ENCODE measurements at regions not wholly inside any gene's neighbourhood (a gene's known extent, or its start where the extent isn't known, plus 50 kb on each side); places are given as distances from the start of the nearest gene placed in this dataset.
A peak's percentile ranks its signal among the peaks of the same experiment; 100 is the strongest.
"Not testable (repeated sequence)": the region's sequence is repeated elsewhere in the genome, so short reads cannot be mapped to it uniquely, and the experiment has no call there.

DNA sequence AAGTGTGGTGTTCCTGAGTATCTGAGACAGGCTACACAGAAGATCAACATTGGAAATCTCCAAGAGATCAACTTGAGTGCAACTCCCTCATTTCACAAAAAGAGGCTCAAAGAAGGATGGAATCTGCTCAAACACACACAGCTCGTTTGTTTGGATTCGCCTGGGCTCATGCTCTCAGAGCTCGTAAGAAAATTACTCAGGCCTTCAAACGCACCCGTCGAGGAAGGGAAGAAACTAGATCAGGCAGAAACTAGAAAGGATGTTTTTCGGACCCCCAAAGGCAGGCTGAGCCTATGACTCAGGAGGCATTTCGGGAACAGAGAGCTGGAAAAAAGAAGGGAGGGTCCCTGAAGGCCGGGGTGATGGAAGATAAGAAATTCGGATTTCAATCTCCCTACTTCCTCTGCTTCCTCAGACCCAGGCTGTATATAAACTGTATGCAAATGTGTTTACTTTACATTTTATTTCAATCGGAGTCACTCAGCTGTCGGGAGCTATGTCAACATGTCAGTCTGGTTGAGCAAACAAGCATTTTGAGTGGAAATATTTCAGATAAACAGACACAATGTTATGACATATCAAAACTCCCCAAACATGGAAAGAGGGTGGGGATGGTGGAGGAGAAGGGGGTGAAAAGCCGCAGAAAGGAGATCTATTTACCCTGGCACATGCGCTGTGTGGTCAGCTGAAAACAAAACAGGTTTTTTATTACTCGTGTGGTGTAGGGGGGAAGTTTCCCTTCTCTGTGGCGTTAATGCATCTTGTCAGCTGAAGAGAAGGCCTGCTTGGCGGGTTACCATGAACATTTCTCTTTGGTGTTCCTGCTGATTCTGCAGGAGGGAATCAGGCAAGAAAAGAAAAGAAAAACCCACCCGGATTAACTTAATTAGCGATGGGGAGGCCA, 129.1 kb upstream of the TBX3 start:
- TF ChIP-seq, protein P1, sequence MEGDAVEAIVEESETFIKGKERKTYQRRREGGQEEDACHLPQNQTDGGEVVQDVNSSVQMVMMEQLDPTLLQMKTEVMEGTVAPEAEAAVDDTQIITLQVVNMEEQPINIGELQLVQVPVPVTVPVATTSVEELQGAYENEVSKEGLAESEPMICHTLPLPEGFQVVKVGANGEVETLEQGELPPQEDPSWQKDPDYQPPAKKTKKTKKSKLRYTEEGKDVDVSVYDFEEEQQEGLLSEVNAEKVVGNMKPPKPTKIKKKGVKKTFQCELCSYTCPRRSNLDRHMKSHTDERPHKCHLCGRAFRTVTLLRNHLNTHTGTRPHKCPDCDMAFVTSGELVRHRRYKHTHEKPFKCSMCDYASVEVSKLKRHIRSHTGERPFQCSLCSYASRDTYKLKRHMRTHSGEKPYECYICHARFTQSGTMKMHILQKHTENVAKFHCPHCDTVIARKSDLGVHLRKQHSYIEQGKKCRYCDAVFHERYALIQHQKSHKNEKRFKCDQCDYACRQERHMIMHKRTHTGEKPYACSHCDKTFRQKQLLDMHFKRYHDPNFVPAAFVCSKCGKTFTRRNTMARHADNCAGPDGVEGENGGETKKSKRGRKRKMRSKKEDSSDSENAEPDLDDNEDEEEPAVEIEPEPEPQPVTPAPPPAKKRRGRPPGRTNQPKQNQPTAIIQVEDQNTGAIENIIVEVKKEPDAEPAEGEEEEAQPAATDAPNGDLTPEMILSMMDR (conservative IDR thresholded peaks at IDR 0.05), result no peak
- TF ChIP-seq ZFX (IDR thresholded peaks at IDR 0.05), result no peak
- H3K27ac ChIP-seq, result peak overlapping the region; percentile 61

DNA sequence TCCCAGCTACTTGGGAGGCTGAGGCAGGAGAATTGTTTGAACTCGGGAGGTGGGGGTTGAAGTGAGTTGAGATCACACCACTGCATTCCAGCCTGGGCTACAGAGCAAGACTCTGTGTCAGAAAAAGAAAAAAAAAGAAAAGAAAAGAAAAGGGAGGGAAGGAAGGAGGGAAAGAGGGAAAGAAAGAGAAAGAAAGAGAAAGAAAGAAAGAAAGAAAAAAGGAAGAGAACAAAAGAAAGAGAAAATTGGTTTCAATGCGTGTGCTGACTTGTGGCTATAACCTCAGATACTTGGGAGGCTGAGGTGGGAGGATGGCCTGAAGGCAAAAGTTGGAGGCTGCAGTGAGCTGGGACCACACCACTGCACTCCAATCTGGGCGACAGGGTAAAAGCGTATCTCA, 128.4 kb upstream of the TBX3 start:
- H3K27ac ChIP-seq, result peak overlapping the region; percentile 61
- no peak for TF ChIP-seq ZFX (IDR thresholded peaks at IDR 0.05)
- TF ChIP-seq, protein P1 (conservative IDR thresholded peaks at IDR 0.05), result no peak

DNA sequence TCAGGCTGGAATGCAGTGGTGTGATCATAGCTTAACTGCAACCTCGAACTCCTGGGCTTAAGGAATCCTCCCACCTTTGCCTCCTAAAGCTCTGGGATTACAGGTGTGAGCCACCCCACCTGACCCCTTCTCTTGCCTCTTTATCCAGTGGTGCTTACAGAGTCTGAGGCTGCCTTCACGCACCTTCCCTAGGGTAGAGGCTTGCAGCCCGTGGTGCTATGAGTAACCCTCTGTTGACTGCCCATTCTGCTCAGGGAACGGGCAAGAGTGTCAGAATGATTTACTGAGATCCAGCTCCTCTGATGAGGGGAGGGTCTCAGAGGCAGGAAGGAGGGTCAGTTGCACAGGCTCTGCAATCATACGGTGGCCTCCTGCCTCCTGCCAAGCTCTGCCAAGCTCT, 125.1 kb upstream of the TBX3 start:
- no peak overlapping the region for H3K27ac ChIP-seq
- TF ChIP-seq, protein P1 (conservative IDR thresholded peaks at IDR 0.05), result no peak
- TF ChIP-seq ZFX (IDR thresholded peaks at IDR 0.05), result no peak

DNA sequence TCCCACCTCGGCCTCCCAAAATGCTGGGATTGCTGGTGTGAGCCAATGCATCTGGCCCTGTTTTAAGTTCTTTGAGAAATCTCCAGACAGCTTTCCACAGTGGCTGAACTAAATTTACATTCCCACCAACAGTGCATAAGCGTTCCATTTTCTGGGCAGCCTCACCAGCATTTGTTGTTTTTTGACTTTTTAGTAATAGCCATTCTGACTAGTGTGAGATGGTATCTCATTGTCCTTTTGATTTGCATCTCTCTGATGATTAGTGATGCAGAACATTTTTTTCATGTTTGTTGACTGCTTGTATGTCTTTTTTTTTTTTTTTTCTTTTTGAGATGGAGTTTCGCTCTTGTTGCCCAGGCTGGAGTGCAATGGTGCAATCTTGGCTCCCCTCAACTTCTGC, 117.4 kb upstream of the TBX3 start:
- H3K27ac ChIP-seq, result not testable (repeated sequence)

DNA sequence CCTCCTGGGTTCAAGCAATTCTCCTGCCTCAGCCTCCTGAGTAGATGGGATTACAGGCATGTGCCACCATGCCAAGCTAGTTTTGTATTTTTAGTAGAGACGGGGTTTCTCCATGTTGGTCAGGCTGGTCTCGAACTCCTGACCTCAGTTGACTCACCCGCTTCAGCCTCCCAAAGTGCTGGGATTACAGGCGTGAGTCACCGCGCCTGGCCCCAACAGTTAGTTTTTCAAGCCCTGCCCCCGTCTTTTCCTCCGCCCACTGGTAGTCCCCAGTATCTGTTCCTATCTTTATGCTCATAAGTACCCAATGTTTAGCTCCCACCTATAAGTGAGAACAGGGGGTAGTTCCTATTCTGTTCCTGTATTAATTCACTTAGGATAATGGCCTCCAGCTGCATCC, 116.6 kb upstream of the TBX3 start:
- H3K27ac ChIP-seq, result not testable (repeated sequence)

DNA sequence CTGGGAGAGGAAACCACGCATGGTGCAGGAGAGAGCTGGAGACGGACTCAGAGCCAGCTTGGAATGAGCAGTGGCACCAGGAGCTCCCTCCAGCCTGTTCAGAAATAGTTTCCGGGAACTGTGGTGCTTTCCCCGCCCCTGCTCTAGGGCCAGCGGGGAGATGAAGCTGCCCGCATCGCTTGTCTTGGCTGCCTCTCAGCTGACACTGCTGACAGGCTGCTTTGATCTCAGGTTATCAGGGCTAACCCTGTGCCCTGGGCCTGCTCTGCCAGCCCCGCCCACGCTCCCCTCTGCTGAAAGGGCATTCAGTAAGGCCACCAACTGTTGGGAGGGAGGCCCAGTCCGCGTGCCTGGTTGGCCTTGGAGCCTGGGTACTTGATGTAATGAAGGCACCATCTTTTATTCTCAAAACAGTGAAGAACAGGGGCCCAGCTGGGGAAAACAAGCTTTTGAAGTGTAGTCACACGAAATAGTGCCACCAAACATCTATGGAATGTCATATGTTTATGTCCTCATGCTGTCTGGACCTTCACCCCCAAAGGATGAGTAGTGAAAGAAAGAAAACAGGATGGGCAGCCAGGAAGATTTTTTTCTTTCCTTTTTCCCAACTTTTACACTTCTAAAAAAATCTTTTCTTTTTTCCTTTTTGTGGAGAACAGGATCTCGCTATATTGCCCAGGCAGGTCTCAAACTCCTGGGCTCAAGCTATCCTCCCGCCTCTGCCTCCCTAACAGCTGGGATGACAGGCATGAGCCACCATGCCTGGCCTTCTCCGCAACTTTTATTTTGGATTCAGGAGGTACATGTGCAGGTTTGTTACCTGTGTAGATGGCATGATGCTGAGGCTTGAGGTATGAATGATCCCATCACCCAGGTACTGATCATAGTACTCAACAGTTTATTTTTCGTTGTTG, 115.9 kb upstream of the TBX3 start:
- peak overlapping the region; percentile 1; the same call in 1 of the 2 replicates for H3K27ac ChIP-seq
- TF ChIP-seq, protein P1 (conservative IDR thresholded peaks at IDR 0.05), result no peak
- TF ChIP-seq ZFX (IDR thresholded peaks at IDR 0.05), result no peak

DNA sequence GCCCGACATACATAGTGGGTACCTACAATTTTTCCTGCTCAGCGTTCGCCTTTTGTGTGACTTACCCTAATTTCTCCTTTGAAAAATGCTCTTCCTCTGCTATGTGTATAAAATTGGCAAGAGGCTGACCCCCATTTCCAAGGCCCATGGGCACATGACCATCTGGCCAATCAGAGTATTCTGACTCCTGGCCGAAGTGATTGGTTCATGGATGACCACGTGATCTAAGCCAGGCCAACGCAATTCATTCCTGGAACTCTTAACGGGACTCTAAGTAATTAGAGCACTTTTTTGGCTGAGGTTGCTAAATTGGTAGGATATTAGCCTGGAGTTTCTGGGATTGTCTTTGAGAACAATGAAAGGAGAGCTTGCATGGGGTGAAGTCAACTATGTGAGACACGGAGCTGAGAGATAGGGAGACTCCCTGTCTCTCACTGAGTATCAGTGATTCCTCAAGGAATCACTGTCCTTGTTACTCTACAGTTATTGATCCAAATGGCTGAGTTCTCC, 110.1 kb upstream of the TBX3 start:
- no peak overlapping the region for H3K27ac ChIP-seq
- TF ChIP-seq, protein P1 (conservative IDR thresholded peaks at IDR 0.05), result no peak
- no peak for TF ChIP-seq ZFX (IDR thresholded peaks at IDR 0.05)

DNA sequence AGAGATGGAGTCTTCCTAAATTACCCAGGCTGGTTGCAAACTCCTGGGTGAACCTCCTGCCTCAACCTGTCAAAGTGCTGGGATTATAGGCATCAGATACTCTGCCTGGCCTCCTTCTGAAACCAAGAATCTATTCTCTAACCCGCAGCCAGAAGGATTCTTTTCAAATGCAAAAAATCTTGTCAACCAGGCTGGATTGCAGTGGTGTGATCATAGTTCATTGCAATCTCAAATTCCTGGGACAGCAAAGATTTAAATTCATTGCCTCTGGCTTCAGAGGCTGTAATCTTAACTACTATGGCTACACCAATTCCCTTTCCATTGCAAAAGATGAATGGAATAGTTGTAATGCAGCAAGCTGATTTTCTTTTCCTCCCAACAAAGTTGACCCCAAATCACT, 106.3 kb upstream of the TBX3 start:
- H3K27ac ChIP-seq, result no peak overlapping the region
- TF ChIP-seq, protein P1 (conservative IDR thresholded peaks at IDR 0.05), result no peak
- no peak for TF ChIP-seq ZFX (IDR thresholded peaks at IDR 0.05)

Data from C4-2B (cell line).